ENCODE measurements at regions not wholly inside any gene's neighbourhood (a gene's known extent, or its start where the extent isn't known, plus 50 kb on each side); places are given as distances from the start of the nearest gene placed in this dataset.
A peak's percentile ranks its signal among the peaks of the same experiment; 100 is the strongest.

GRCh38 chr21:41671212-41671762, 95.6 kb downstream of the RIPK4 start:
- DNase-seq (ENCODE audit: low read depth), result no peak

GRCh38 chr21:41670056-41670805, 96.6 kb downstream of the RIPK4 start:
- no peak for DNase-seq (ENCODE audit: low read depth)

DNA sequence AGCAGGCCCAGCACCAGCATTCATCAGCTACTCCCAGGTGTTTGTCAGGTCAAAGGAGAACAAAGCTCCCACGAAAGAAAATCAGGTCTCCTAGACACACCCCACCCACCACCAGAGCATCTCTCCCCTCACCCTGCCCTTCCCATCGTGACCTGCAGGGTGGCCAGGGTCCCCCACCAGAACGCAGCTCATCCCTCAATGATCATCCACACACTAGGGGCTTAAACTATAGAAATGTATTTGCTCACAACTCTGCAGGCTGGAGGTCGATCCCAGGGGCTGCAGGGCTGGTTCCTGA, 97.4 kb downstream of the RIPK4 start:
- no peak for DNase-seq (ENCODE audit: low read depth)

- DNase-seq (ENCODE audit: low read depth), result no peak
These were observed 97.9 kb downstream of the RIPK4 start for GRCh38 chr21:41668686-41669532.

- DNase-seq (ENCODE audit: low read depth), result no peak
These were observed 98.8 kb downstream of the RIPK4 start for GRCh38 chr21:41668051-41668541.

DNA sequence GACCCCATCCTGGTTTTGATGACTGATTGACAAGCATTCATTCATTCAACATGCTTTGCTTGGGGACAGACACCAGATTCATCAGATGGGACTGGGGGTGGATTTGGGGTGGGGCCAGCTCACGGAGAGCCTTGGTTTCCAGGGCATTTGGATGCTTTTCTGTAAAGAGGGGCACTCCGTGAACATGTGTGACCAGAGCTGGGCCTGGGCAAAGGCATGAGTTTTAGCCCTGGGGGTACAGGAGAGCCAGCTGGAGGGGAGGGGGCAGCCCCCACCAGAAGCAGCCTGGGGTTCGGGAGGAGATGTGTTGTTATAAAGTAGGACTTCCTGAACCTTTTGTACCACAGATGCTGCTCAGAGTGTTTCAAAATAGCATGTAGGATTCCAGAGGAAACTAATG, 99.7 kb downstream of the RIPK4 start:
- no peak for DNase-seq (ENCODE audit: low read depth)

- DNase-seq (ENCODE audit: low read depth), result no peak
These were observed 100.2 kb downstream of the RIPK4 start for GRCh38 chr21:41666641-41667081.

- DNase-seq (ENCODE audit: low read depth), result no peak
These were observed 100.9 kb downstream of the RIPK4 start for GRCh38 chr21:41665766-41666595.

GRCh38 chr21:41664881-41665765, 101.7 kb downstream of the RIPK4 start:
- DNase-seq (ENCODE audit: low read depth), result peak; percentile 96

DNA sequence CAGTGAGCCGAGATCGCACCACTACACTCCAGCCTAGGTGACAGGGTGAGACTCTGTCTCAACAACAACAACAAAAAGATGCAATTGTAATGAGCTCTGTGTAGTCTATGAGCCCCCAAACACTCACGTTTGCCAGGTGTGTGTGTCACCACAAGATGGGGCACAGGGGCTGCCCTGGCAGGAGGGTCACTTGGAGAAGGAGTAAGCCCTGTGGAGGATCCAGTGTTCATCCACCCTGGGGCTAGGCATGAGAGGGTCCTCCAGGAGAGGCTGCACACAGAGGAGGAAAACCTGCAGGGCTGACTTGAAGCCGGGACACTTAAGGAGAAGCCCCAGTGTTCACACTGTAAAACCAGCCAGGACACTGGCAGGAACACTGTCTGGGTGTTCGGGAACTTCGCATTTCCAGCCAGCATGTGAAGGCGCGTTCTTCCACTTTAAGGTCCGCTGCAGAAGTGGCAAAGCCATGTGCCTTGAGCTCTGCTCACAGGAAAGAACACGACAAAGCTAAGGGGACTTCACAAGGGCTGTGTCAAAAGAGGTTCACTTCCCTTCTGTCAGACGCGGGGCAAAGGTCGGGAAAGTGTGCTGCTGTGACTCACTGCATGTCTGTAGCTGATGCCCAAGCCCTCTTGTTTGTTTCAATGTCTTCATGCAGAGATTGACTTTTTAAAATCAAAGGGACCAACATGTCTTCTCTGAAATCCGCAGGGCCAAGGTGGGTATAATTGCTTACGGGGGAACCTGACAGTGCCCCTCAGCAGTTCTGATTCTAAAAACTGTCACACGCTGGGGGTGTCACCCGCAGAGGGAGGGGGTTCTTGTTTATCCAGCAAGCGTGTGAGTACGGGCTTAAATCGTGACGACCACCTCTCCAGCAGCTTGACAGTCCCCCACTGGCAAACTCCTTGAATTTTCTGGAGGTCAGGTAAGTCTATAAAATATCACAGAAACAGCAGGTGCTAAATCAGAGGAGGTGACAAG, 102.8 kb downstream of the RIPK4 start:
- DNase-seq (ENCODE audit: low read depth), result no peak

GRCh38 chr21:41662761-41663160, 104.1 kb downstream of the RIPK4 start:
- no peak for DNase-seq (ENCODE audit: low read depth)

- DNase-seq (ENCODE audit: low read depth), result no peak
These were observed 104.7 kb downstream of the RIPK4 start for GRCh38 chr21:41662161-41662560.

DNA sequence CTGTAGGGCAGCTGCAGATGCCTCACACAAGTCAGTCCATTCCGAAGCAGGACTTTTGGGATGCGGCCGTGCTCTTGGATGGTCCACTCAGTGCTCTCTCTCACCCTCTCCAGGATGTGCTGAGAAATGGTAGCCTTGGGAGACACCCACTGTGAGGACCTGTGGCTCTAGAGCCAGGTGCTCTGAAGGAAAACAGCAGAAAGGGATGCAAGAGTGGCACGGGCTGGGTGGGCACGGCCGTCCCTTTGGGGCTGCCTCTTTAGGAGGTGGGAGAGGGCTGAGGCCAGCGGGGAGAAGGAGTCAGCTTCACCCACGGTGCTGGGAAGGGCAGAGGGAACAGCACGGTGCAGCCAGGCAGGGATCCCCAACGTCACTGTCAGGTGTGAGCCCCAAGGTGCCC, 106.1 kb downstream of the RIPK4 start:
- no peak for DNase-seq (ENCODE audit: low read depth)

DNA sequence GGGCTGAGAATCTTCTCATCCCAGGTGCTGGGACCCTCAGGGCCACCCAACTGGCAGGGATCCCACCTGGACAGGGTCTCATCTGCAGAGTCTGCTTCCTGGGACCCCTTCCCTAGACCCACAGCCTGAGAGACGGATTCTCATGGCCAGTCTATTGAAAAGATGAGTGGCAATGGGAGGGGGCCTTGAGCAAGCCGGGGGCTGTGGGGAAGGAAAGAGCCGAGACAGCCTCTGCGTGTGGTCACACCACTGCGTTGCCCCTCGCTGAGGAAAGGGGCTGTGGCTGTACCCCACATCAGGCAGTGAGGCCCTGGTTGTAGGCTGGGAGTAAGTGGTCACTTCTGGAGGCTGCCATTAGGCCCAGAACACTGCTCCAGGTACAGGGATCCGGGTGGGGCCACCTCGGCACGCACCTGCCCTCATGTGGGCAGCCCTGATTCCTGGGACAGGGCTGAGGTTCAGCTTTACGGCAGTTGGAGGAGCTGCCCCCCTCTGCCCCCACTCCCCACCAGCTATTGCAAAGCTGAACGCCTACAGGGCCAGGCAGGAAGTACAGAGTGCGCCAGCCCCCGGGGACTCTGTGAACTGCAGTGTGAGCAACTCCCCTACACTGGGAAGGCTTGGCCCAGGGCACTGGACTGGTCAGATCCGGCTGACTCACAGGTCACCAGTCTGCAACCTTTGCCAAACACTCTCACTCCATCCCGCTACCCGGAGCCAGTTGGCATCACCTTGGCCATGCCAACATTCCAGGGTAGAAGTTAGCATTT, 106.9 kb downstream of the RIPK4 start:
- no peak for DNase-seq (ENCODE audit: low read depth)

- DNase-seq (ENCODE audit: low read depth), result no peak
These were observed 109.8 kb downstream of the RIPK4 start for GRCh38 chr21:41656946-41657525.

- no peak for DNase-seq (ENCODE audit: low read depth)
These were observed 111.6 kb downstream of the RIPK4 start for GRCh38 chr21:41655259-41655658.

DNA sequence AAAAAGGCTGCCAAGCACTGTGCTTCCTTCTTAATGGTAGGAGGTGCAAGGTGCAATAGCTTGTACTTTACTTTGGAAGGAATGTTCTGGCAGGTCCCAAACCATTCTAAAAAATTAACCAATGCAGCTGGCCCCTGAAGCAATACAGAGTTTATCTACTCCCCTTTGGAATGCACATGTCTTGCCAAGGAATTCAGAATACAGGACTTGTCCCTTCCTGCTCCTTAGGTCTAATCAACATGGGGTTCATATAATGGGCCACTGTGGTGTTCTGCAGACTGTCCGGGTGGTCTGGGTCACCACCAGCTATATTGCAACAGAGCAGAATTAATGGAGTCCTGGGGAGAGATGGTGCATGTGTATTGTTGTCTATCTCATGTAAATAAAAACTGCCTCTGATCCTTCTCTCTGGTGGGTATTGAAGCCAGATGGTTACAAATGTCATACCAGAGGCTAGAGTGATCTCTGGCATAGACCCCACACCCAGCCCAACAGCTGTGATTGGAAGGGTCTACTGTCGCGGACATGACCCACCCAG, 112.8 kb downstream of the RIPK4 start:
- peak; percentile 62 for DNase-seq (ENCODE audit: low read depth)

DNA sequence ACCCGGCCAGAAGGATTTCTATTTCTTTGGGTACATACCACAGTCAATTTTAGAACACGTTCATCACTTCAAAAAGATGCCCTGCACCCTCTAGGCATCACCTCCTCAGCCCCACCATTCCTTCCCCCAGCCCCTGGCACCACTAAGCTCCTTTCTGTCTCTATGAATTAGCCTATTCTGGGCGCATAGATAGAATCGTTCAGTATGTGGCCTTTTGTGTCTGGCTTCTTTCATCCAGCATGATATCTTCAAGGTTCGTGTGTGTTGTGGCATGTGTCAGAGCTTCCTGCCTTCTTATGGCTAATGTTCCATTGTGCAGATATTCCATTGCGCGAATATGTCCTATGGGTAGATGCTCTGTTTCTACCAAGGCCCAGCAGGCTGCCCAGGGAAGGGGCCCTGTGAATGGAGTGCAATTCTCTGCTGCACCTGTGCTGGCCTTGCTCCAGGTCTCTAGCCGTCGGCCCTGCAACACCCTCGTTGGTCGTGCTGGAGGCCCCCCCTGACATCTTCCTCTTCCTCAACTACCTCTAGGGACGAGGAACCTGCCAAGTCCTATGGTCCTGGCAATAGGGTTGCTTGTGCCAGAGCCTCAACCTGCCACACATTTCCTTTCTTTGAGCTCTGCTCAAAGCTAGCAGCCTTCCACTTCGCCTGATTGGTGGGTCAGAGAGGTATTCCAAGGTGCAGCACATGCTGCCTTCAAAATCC, 113.5 kb downstream of the RIPK4 start:
- no peak for DNase-seq (ENCODE audit: low read depth)
